Panc1 (cell line): ENCODE measurements at regions not wholly inside any gene's neighbourhood (a gene's known extent, or its start where the extent isn't known, plus 50 kb on each side); places are given as distances from the start of the nearest gene placed in this dataset.

Experiments used
- CTCF ChIP-seq: fragments of 450-650 bp; IDR thresholded peaks from 2 replicates; pipeline ENCODE4 v1.5.1; 2017; ENCODE audit warnings: mild to moderate bottlenecking
- POLR2AphosphoS5 ChIP-seq: IDR thresholded peaks from 2 replicates; pipeline ENCODE4 v1.6.1; 2012; ENCODE audit warnings: mild to moderate bottlenecking, low read depth, low read length, moderate library complexity
- REST ChIP-seq, 2 experiments: IDR thresholded peaks; 2 replicates each; pipeline ENCODE4 v1.6.1; 2011 to 2012; ENCODE audit warnings: low read depth in 2 of 2, control low read depth in 1 of 2, low read length in 1 of 2, mild to moderate bottlenecking in 1 of 2, moderate library complexity in 1 of 2; ENCODE audit not compliant: insufficient read depth in 1 of 2
- TCF7L2 ChIP-seq: IDR thresholded peaks from 2 replicates; pipeline ENCODE4 v1.6.1; 2011; ENCODE audit warnings: mild to moderate bottlenecking, low read depth, low read length, inconsistent platforms

- no peak for TF ChIP-seq CTCF
- no peak for TF ChIP-seq REST (IDR thresholded peaks at IDR 0.05; ENCODE audit: insufficient read depth in 1 of 2, low read depth in 2 of 2, low read length in 1 of 2)
- no peak for TF ChIP-seq POLR2AphosphoS5
- no peak for TF ChIP-seq TCF7L2
Observed at GRCh38 chr14:46233786-46234185, 417.8 kb downstream of the RPL10L start.
